K562 (cell line): ENCODE measurements at regions not wholly inside any gene's neighbourhood (a gene's known extent, or its start where the extent isn't known, plus 50 kb on each side); places are given as distances from the start of the nearest gene placed in this dataset.

ENCODE experiments used
- ATAC-seq: fragments of 200-7000 bp; cut with Tn5 transposase; 3 replicates; pipeline ENCODE4 v1.9.1; 2020; ENCODE audit warnings: moderate library complexity
- BruUV-seq: library from RNA; stranded (reverse); fragments of 400-500 nt; replicated peaks from 2 replicates; lab custom pipeline; 2021; lab: Mats Ljungman, UMichigan
- CTCF ChIA-PET: fragments of 300-600 bp; formaldehyde crosslinking; extraction: SDS; loops from one replicate; lab custom pipeline; 2021; ENCODE audit warnings: low intra/inter-chr PET ratio; lab: Yijun Ruan, JAX
- POLR2A ChIA-PET: fragments of 300-600, 350-650 bp; sonication (Branson Sonifier 250); formaldehyde crosslinking; extraction: SDS; loops from one replicate; lab custom pipeline; 2021; ENCODE audit warnings: antibody characterized with exemption, inconsistent platforms; lab: Yijun Ruan, JAX
- DNase-seq, 4 experiments: peaks; one replicate each; pipeline versions ENCODE4 v3.0.0 to v3.0.0-alpha.2; 2011 to 2018; ENCODE audit warnings: low spot score in 3 of 4, mixed read lengths in 3 of 4; ENCODE audit errors: extremely low read depth in 1 of 4
- FAIRE-seq: peaks from 2 replicates; lab custom pipeline; 2011; peaks lifted over from hg19 to GRCh38; lab: Jason Lieb, UNC
- H2AFZ ChIP-seq: 2 replicates; pipeline ENCODE4 v1.6.0; 2011; ENCODE audit warnings: low read depth, low read length, control low read depth, inconsistent platforms
- H3K27ac ChIP-seq: fragments of 200-600 bp; 3 replicates; pipeline ENCODE4 v1.8.0; 2011; ENCODE audit warnings: low read depth, mild to moderate bottlenecking, control low read depth, inconsistent platforms, low read length, moderate library complexity, mixed read lengths; ENCODE audit errors: extremely low read depth
- H3K27me3 ChIP-seq, 2 experiments: fragments of 300-600 bp in 1 of 2; 2 replicates in 1 of 2; 3 replicates in 1 of 2; pipeline versions ENCODE4 v1.6.0 to v1.8.0; 2011; ENCODE audit warnings: inconsistent platforms in 2 of 2, low read length in 2 of 2, mild to moderate bottlenecking in 1 of 2, mixed read lengths in 1 of 2, moderate library complexity in 1 of 2; ENCODE audit not compliant: control insufficient read depth in 2 of 2, insufficient read depth in 2 of 2
- H3K36me3 ChIP-seq: fragments of 300-600 bp; 3 replicates; pipeline ENCODE4 v1.8.0; 2011; ENCODE audit warnings: mild to moderate bottlenecking, low read length, inconsistent platforms; ENCODE audit not compliant: control insufficient read depth, insufficient read depth
- H3K4me1 ChIP-seq, 2 experiments: fragments of 200-600 bp in 1 of 2; replicated peaks in 1 of 2; 2 replicates in 1 of 2; 3 replicates in 1 of 2; pipeline versions ENCODE4 v1.5.1 to v1.8.0; 2011; ENCODE audit warnings: inconsistent platforms in 2 of 2, low read length in 2 of 2, mild to moderate bottlenecking in 1 of 2, mixed read lengths in 1 of 2, moderate library complexity in 1 of 2; ENCODE audit not compliant: control insufficient read depth in 2 of 2, insufficient read depth in 2 of 2
- H3K4me2 ChIP-seq: 2 replicates; pipeline ENCODE4 v1.6.1; 2011; ENCODE audit warnings: low read length, control low read depth, inconsistent platforms, mixed read lengths; ENCODE audit not compliant: insufficient read depth
- H3K4me3 ChIP-seq: fragments of 200-600 bp; sonication (generic), shearing (Covaris generic); 2 replicates; pipeline ENCODE4 v1.5.1; 2016; ENCODE audit warnings: control low read depth, inconsistent platforms
- H3K79me2 ChIP-seq: fragments of 200-600 bp; 3 replicates; pipeline ENCODE4 v1.8.0; 2011; ENCODE audit warnings: low read length, inconsistent platforms; ENCODE audit not compliant: control insufficient read depth, insufficient read depth
- H3K9ac ChIP-seq, 2 experiments: 2 replicates each; pipeline versions ENCODE4 v1.6.0 to v1.6.1; 2011; ENCODE audit warnings: low read depth in 2 of 2, low read length in 2 of 2, control low read depth in 1 of 2, inconsistent platforms in 1 of 2, mild to moderate bottlenecking in 1 of 2, mixed read lengths in 1 of 2; ENCODE audit not compliant: insufficient read depth in 1 of 2
- H3K9me1 ChIP-seq: one replicate; pipeline ENCODE4 v1.6.0; 2011; ENCODE audit warnings: inconsistent platforms, mild to moderate bottlenecking, low read length, moderate library complexity; ENCODE audit not compliant: control insufficient read depth, insufficient read depth
- H3K9me3 ChIP-seq: replicated peaks from 2 replicates; pipeline ENCODE4 v1.5.1; 2011; ENCODE audit warnings: low read depth, low read length, inconsistent platforms; ENCODE audit not compliant: control insufficient read depth, insufficient read depth
- H4K20me1 ChIP-seq: replicated peaks from 2 replicates; pipeline ENCODE4 v1.6.1; 2011; ENCODE audit warnings: low read length, inconsistent platforms, mixed read lengths; ENCODE audit not compliant: control insufficient read depth, insufficient read depth
- CHD1 ChIP-seq: fragments of 200-600 bp; sonication (generic); IDR thresholded peaks from one replicate; pipeline ENCODE4 v1.6.1; 2012; ENCODE audit warnings: mild to moderate bottlenecking, moderate library complexity, low read length, inconsistent platforms
- GABPB1 ChIP-seq: sonication (generic); formaldehyde crosslinking; IDR thresholded peaks from 2 replicates; pipeline ENCODE4 v1.8.0; 2022; ENCODE audit warnings: mild to moderate bottlenecking, missing genetic modification reagents
- HNRNPK ChIP-seq: fragments of 200-400 bp; formaldehyde crosslinking; IDR thresholded peaks from one replicate; pipeline ENCODE4 v1.6.1; 2018; ENCODE audit warnings: mild to moderate bottlenecking, low read depth, low read length; ENCODE audit not compliant: poor library complexity, severe bottlenecking
- NCOR1 ChIP-seq: fragments of 450-650 bp; IDR thresholded peaks from 2 replicates; pipeline ENCODE4 v1.6.1; 2016; ENCODE audit warnings: mild to moderate bottlenecking, moderate library complexity
- SIX5 ChIP-seq, 2 experiments: IDR thresholded peaks; 2 replicates each; pipeline ENCODE4 v1.6.1; 2011; ENCODE audit warnings: low read length in 2 of 2, borderline replicate concordance in 1 of 2, low read depth in 1 of 2, mild to moderate bottlenecking in 1 of 2, moderate library complexity in 1 of 2; ENCODE audit not compliant: insufficient read depth in 1 of 2
- YBX1 ChIP-seq: fragments of 450-650 bp; IDR thresholded peaks from 2 replicates; pipeline ENCODE4 v1.7.1; 2016; ENCODE audit warnings: mild to moderate bottlenecking
- ZBTB1 ChIP-seq: sonication (generic); formaldehyde crosslinking; IDR thresholded peaks from 2 replicates; pipeline ENCODE4 v1.8.1; 2023; ENCODE audit warnings: missing genetic modification reagents, low read depth, mild to moderate bottlenecking, borderline replicate concordance
- ZHX1 ChIP-seq: fragments of 150-350 bp; conservative IDR thresholded peaks from 2 replicates; pipeline ENCODE4 v1.6.1; 2014; ENCODE audit warnings: low read length
- ZNF140 ChIP-seq: fragments of 250-450 bp; sonication (Bioruptor Pico); IDR thresholded peaks from 2 replicates; pipeline ENCODE4 v1.8.0; 2021; ENCODE audit warnings: moderate library complexity, mild to moderate bottlenecking, inconsistent platforms
- ZNF197 ChIP-seq: fragments of 200-800 bp; sonication (Bioruptor generic); IDR thresholded peaks from 2 replicates; pipeline ENCODE4 v1.6.1; 2016; ENCODE audit warnings: low read depth, missing genetic modification characterization, missing compliant biosample characterization
- WGBS: fragments of 100-300 bp; shearing (Covaris generic); methylation state at CpG from one replicate; pipeline ENCODE4 v1.1.6; 2016; ENCODE audit warnings: low coverage, mixed read lengths; ENCODE audit not compliant: insufficient coverage; ENCODE audit errors: missing lambda C conversion rate; 5-methylcytosine and 5-hydroxymethylcytosine counted together
- in situ Hi-C: fragments of 300-500 bp; cut with MboI; formaldehyde crosslinking; loops from 4 replicates; pipeline ENCODE4 v1.15.0; 2018; ENCODE audit warnings: inconsistent platforms, mixed read lengths
- intact Hi-C: fragments of 100-400 bp; cut with micrococcal nuclease; formaldehyde crosslinking; loops from 2 replicates; pipeline ENCODE4 v1.14.2; 2022

DNA sequence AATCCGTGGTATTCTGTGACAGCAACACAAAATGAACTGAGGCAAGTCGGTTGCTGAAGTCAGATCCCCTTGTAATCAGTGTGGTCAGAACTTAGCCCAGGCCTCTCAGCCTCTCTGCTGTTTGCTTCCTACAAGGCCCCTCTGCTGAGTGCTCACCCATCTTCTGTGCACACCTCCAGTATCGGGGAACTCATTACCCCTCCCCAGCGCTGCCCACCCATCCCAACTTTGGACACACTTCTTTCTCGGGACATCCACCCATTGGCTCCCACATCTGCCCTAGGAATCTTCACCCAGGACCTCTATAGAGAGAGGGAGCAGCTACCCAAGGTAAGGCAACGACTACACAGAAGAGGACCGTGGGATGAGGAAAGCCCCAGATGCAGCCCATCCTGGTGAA, 217.5 kb downstream of the MATN1 start:
- Histone ChIP-seq H4K20me1 (no peaks in the 10 kb centered on the region), H3K4me2 (no peak overlapping the region), H3K9me1 (no peaks in the 10 kb centered on the region), H3K79me2 (no peaks in the 10 kb centered on the region), H3K4me1 (no peaks in the 10 kb centered on the region), H3K27me3 (peaks cover 0 to 8% of the 10 kb centered on the region in 2 experiments; a peak in 3 of 5 replicates), H3K9ac (no peak overlapping the region), H2AFZ (no peak overlapping the region), H3K9me3 (no peaks in the 10 kb centered on the region), H3K4me3 (no peak overlapping the region), H3K36me3 (no peaks in the 10 kb centered on the region), H3K27ac (no peak overlapping the region)
- ATAC-seq (no peak), DNase-seq (no peak), FAIRE-seq (no peak)
- ChIA-PET POLR2A (interaction anchor here (0.5 to 0.8 kb wide), 2 partner anchors 38 to 224 kb away, joined by 3 read pairs; no protein-coding TSS in a partner anchor), CTCF (no interaction called here)
- no peak for TF ChIP-seq NCOR1
- in situ Hi-C loops, result no loop called here
- intact Hi-C loops, result no loop called here
- no TSS peak for BruUV-seq
- 0% methylated on average over 7 of the region's 7 CpGs for WGBS

GRCh38 chr1:30492451-30492850, 230.9 kb downstream of the MATN1 start:
- POLR2A ChIA-PET, result no interaction called here

More at GRCh38 chr1:30492451-30492850, 230.9 kb downstream of the MATN1 start:
- WGBS, result 0% methylated on average over 6 of the region's 6 CpGs
- in situ Hi-C loops, result loop anchor here (5.0 kb wide), 1 partner anchor 395 kb away; no protein-coding TSS in a partner anchor
- Histone ChIP-seq H3K9me3 (no peaks in the 10 kb centered on the region), H3K27ac (no peak overlapping the region), H3K36me3 (no peaks in the 10 kb centered on the region), H3K9me1 (no peaks in the 10 kb centered on the region), H3K4me2 (no peak overlapping the region), H3K9ac (no peak overlapping the region), H3K4me1 (no peaks in the 10 kb centered on the region), H3K79me2 (no peaks in the 10 kb centered on the region), H3K4me3 (no peak overlapping the region), H4K20me1 (no peaks in the 10 kb centered on the region), H3K27me3 (peaks cover 0 to 4% of the 10 kb centered on the region in 2 experiments; a peak in 2 of 5 replicates), H2AFZ (no peak overlapping the region)
- intact Hi-C loops, result no loop called here
- no peak; the same call in 2 of the 3 replicates for ATAC-seq
- FAIRE-seq, result no peak
- CTCF ChIA-PET, result no interaction called here
- TF ChIP-seq YBX1, result no peak
- TF ChIP-seq ZHX1, result no peak
- TF ChIP-seq SIX5 (IDR thresholded peaks at IDR 0.05; ENCODE audit: borderline replicate concordance in 1 of 2, insufficient read depth in 1 of 2, low read depth in 1 of 2, low read length in 2 of 2), result no peak
- no peak for TF ChIP-seq CHD1
- TF ChIP-seq HNRNPK, result no peak
- no peak for TF ChIP-seq GABPB1
- TF ChIP-seq ZBTB1 (CRISPR knock-in tag), result no peak
- no peak for TF ChIP-seq ZNF140 (CRISPR knock-in tag)
- no peak for TF ChIP-seq ZNF197 (CRISPR knock-in tag)
- no TSS peak for BruUV-seq
- no peak for DNase-seq
